Epithelial cell of esophagus (primary cell): ENCODE measurements at regions not wholly inside any gene's neighbourhood (a gene's known extent, or its start where the extent isn't known, plus 50 kb on each side); places are given as distances from the start of the nearest gene placed in this dataset.

Experiments used
- DNase-seq: peaks from one replicate; pipeline ENCODE4 v3.0.0; 2010; ENCODE audit warnings: low read depth
- H3K4me3 ChIP-seq: 2 replicates; pipeline ENCODE4 v1.5.1; 2011; ENCODE audit warnings: mild to moderate bottlenecking, low read length, control low read depth
- CTCF ChIP-seq: IDR thresholded peaks from 2 replicates; pipeline ENCODE4 v1.5.1; 2011; ENCODE audit warnings: low read depth, mild to moderate bottlenecking, low read length, control low read depth, inconsistent platforms; ENCODE audit not compliant: insufficient read depth; ENCODE audit errors: missing control alignments

GRCh38 chr2:187143537-187143936 lies 294.6 kb upstream of the ZSWIM2 start:
- no peak for DNase-seq
- TF ChIP-seq CTCF = no peak
- no peak overlapping the region for H3K4me3 ChIP-seq

GRCh38 chr2:187139469-187139868 lies 290.5 kb upstream of the ZSWIM2 start:
- TF ChIP-seq CTCF = no peak
- no peak for DNase-seq
- no peak overlapping the region for H3K4me3 ChIP-seq

DNA sequence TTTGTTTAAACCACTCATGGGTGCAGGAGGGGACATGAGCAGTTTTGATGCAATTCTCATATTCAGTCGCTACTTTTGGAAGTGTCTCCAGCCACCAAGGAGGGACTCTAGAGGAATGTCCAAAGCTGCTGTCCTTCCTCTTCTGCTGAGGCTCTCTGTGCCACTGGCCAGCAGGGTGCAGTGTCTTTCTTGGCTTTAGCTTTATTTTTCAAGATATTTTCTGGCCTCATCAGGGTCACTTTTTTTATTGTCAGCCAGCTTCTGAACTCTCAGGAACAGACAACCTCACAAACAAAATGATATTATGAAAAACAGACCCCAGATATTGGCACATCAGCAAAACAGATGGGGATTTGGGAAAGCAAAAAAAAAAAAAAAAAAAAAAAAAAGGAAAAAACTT lies 289.3 kb upstream of the ZSWIM2 start:
- DNase-seq = peak; percentile 42
- H3K4me3 ChIP-seq = no peak overlapping the region
- TF ChIP-seq CTCF = peak; percentile 75

DNA sequence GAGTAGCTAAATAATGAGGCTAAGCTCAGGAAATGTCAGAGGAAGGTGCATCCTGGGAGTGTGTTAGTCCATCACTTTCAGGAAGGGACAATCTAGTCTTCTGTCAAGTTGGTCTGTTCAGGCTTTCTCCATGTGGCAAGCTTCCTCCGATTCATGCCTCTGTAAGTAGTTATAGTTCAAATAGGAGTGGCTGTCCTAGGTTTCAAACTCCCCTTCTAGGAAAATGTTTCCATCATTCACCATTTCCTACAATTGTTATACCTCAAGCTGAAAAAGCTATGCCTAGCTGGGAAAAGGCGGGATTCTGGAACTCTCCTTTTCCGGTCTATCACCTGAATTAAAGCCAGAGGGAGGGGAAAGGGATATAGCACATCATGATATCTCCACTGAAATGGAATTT lies 287.7 kb upstream of the ZSWIM2 start:
- H3K4me3 ChIP-seq = no peak overlapping the region
- no peak for DNase-seq
- no peak for TF ChIP-seq CTCF

GRCh38 chr2:187134306-187134705 lies 285.3 kb upstream of the ZSWIM2 start:
- no peak overlapping the region for H3K4me3 ChIP-seq
- DNase-seq = no peak
- no peak for TF ChIP-seq CTCF

DNA sequence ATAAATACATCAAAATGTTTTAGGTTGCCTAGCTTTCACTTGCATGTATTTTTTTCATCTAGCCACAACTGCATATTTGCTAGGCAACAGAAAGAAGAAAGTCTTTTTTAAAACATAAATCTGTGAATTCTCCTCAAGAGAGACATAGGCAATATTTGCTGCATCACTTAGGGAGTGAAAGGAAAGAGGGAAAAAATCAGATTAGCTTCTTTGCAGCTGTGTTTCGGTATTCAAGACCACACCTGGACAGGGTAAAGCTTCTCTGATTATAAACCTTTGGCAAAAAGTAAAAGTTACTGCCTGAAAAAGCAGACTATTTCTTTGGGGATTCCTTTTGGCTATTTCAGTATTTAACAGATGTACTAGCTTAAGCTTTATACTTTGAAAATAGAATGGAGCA lies 280.9 kb upstream of the ZSWIM2 start:
- no peak for DNase-seq
- no peak overlapping the region for H3K4me3 ChIP-seq
- no peak for TF ChIP-seq CTCF

GRCh38 chr2:187129306-187129705 lies 280.3 kb upstream of the ZSWIM2 start:
- H3K4me3 ChIP-seq = no peak overlapping the region
- peak; percentile 53 for DNase-seq
- no peak for TF ChIP-seq CTCF
